Renal cortex interstitium (tissue), 11 donors: ENCODE measurements at regions not wholly inside any gene's neighbourhood (a gene's known extent, or its start where the extent isn't known, plus 50 kb on each side); places are given as distances from the start of the nearest gene placed in this dataset.

Experiments used
- DNase-seq, 11 donors: peaks; one replicate each; pipeline ENCODE4 v3.0.0-alpha.2; 2013; ENCODE audit warnings: low read depth in 9 of 11, low spot score in 4 of 11; ENCODE audit errors: extremely low read depth in 1 of 11

GRCh38 chr6:43838276-43839036 is 68.4 kb downstream of the VEGFA start:
- DNase-seq = no peak

GRCh38 chr6:43837507-43837906 is 67.5 kb downstream of the VEGFA start:
- no peak for DNase-seq

GRCh38 chr6:43836507-43837240 is 66.7 kb downstream of the VEGFA start:
- DNase-seq = no peak
